Choroid plexus epithelial cell (primary cell): ENCODE measurements at regions not wholly inside any gene's neighbourhood (a gene's known extent, or its start where the extent isn't known, plus 50 kb on each side); places are given as distances from the start of the nearest gene placed in this dataset.

Experiments
- DNase-seq: peaks from one replicate; pipeline ENCODE4 v3.0.0-alpha.2; 2010; ENCODE audit warnings: low read depth
- H3K4me3 ChIP-seq: 2 replicates; pipeline ENCODE4 v1.5.1; 2011; ENCODE audit warnings: low read depth, mild to moderate bottlenecking, control low read depth, low read length, moderate library complexity
- CTCF ChIP-seq: conservative IDR thresholded peaks from 2 replicates; pipeline ENCODE4 v1.5.1; 2011; ENCODE audit warnings: low read depth, mild to moderate bottlenecking, control low read depth, inconsistent platforms, low read length, moderate library complexity

GRCh38 chr12:125240717-125241116 is 175.5 kb downstream of the AACS start:
- TF ChIP-seq CTCF: no peak
- no peak for DNase-seq
- H3K4me3 ChIP-seq: no peak overlapping the region

- H3K4me3 ChIP-seq: no peak overlapping the region
- no peak for TF ChIP-seq CTCF
- DNase-seq: no peak
Measured at GRCh38 chr12:125243811-125244210, 178.6 kb downstream of the AACS start.

DNA sequence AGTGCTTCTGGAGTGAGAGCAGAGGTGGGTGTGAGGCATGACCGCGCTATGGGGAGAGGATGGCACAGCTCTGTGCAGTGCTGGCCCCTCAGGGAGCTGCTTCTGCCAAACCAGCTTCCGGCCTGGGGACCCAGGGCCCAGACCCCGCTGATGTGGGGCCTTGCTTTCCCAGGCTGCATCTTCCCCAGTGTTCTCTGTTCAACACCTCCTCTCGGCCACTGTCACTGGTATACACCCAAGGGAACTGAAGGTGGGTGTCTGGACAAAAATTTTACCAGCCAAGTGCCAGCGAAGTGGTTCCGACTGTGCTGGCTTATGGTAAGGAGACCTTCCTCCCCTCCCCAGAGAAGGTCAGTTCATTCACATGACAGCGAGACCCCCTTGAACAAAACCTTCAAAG is 179.1 kb downstream of the AACS start:
- no peak overlapping the region for H3K4me3 ChIP-seq
- DNase-seq: no peak
- no peak for TF ChIP-seq CTCF

GRCh38 chr12:125245581-125246557 is 180.6 kb downstream of the AACS start:
- no peak overlapping the region for H3K4me3 ChIP-seq
- no peak for DNase-seq
- TF ChIP-seq CTCF: no peak

DNA sequence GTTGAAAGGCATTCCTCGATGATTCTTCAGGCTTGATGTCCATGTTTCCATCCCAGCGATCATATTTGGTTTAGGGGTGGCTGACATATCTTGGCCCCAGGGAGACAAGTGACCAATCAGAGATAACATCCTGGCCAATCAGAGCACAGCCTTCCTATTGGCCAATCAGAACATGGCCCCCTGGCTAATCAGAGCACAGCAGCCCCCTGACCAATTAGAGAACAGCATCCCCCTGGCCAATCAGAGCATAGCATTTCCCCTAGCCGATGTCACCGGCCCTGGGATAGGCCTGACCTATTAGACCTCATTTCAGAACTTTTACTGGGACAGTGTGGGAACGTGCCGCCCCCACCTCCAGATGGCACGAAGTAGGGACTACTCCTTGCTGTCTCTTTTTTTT is 182.2 kb downstream of the AACS start:
- no peak for DNase-seq
- no peak for TF ChIP-seq CTCF
- H3K4me3 ChIP-seq: no peak overlapping the region

GRCh38 chr12:125249066-125249824 is 184.0 kb downstream of the AACS start:
- TF ChIP-seq CTCF: no peak
- no peak for DNase-seq
- H3K4me3 ChIP-seq: no peak overlapping the region
